CD4-positive, alpha-beta T cell treated with Interleukin-17A for 4 hours (primary cell): ENCODE measurements at regions not wholly inside any gene's neighbourhood (a gene's known extent, or its start where the extent isn't known, plus 50 kb on each side); places are given as distances from the start of the nearest gene placed in this dataset.

Experiments used
- DNase-seq: peaks from one replicate; pipeline ENCODE4 v3.0.0-alpha.2; 2020; ENCODE audit warnings: mixed read lengths

- DNase-seq = no peak
Measured at GRCh38 chr6:95244751-95245150, 332.6 kb upstream of the MANEA start.

- no peak for DNase-seq
Measured at GRCh38 chr6:95248499-95248898, 328.8 kb upstream of the MANEA start.

DNA sequence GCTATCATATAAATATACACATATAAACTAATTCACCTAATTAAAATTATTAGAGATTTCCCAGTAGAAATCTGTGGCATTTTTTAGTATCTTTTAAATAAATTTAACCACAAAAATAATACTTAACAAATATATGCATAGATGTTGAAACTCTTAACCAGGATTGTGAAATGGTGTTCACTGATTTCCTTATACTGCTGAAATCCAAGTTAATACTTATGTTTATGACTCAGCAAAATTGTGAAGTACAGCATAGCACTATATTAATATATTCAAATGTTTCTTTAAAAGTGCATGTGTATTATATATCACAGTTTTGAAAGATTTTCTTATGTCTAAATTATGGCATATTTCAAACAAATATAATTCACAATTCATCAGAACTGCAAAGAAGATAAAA is 328.2 kb upstream of the MANEA start:
- no peak for DNase-seq

DNA sequence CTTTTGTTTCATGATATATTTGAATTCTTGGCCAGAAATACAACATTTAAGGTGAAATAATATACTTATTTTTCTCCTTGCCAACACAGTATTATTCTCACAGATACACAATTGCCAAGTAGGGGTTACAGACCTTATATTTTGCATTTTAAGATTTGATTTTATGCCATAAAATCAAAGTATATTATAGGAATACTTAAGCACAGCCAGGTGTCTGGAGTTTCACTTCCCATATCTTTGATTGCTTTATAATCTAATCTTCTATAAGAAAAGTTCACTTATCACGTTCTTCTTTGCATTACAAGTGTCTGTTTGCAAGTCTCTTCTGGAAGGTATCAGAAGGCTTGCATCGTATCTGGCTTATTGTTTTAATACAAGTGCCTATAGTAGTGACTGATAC is 327.7 kb upstream of the MANEA start:
- DNase-seq = no peak

DNA sequence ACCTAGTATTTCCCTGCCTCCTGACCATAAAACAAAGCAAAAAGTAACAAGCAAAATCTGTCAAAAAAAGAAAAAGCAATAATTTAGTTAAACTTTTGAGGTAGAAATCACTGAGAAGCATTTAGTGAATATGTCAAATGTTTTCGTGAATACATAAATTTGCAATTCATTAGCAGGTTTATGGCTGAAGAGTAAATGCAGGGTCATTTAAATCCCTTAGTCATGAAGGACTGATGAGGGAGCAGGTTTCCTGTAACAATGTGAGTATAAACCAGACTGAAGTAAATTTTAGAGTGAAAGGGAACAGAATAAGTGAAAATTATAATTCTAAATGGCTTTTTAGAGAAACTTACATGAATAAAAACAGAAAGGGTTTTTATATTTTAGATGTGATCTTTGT is 313.5 kb upstream of the MANEA start:
- no peak for DNase-seq

GRCh38 chr6:95266537-95267258 is 310.6 kb upstream of the MANEA start:
- DNase-seq = no peak

DNA sequence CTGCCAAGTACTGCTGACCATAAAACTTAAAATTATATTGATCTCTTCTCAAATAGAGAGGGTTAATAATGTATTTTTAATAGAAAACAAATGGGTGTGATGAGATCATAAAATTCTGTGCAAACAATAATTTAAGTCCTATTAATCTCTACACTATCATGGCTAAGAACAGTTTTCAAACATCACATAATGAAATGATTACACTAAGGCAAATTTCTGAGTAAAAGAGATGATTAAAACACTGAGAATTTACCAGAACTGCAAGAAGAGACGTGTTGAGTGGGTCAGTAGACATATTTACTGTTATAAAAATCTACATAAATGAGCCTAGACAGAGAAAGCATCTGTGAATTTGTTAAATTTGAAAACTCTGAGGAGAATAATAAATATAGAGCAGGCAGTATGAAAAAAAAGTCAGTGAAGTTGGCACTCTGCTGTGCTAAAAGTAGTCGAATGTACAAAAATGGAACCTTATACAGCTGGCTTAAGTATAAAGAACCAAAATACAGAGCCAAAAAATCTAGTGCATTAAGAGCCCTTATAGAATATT is 302.6 kb upstream of the MANEA start:
- no peak for DNase-seq

DNA sequence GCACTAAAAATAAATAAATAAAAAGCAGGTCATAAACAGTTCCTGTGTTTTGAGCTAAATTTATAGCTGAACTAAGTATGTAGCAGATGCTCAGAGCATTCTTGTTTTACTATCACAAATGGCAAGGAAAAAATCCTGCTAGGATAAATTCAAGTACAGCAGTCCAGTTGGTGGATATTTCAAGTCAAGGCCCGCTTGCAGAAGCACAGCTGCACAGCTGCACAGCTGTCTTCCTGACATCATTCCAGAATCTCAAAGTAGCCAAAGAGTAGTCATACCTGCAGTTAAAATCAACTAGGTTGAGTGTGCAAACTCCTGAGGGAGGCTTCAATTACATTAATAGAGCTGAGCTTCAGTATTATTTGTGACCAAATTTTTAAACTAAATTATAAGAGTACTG is 297.7 kb upstream of the MANEA start:
- no peak for DNase-seq

DNA sequence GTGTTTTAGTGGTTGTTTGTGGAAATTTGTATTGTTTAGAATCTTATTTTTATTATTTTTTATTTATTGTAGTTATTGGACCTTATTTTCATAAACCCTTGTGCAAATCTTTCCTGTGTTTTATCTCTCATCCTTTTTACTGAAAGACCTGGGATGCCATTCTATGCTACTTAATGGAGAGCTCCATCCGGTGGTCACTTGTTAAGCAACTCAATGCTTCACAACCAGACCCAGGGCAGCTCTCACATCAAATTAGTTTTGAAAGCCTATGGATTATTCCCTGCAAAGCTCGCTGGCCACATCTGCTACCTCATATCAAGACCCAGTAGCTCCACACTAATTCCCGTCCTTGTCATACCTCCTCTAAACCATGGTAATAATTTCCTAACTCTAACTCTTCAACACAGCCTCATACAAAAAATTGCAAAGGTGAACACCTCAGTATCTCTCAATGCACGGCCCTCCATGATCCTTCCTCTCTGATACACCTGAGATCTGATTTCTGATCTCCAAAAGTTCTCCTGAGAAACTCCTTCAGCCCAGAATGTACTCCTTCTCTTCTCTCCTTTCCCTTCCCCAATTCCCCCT is 296.6 kb upstream of the MANEA start:
- DNase-seq = no peak

DNA sequence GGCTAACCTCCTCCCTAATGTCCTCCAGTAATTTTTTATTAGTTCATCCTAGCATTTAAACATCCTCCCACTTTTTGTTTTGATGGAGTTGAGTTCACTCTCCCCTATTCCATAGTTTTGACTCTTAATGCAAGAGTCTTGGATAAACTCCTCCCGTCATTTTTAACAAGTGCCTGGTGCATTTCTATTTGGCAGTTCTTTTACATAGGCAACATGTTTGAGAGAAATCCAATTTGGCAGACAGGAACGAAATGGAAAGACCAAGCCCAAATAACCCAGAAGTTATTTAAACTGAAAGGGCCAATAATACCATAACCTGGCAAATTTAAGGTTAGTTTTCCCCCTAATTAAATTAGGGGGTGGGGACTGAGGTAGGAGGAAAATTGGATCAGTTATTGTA is 291.5 kb upstream of the MANEA start:
- DNase-seq = no peak

- no peak for DNase-seq
Measured at GRCh38 chr6:95286874-95287273, 290.5 kb upstream of the MANEA start.

GRCh38 chr6:95288251-95288650 is 289.1 kb upstream of the MANEA start:
- no peak for DNase-seq

GRCh38 chr6:95292011-95292410 is 285.3 kb upstream of the MANEA start:
- no peak for DNase-seq

DNA sequence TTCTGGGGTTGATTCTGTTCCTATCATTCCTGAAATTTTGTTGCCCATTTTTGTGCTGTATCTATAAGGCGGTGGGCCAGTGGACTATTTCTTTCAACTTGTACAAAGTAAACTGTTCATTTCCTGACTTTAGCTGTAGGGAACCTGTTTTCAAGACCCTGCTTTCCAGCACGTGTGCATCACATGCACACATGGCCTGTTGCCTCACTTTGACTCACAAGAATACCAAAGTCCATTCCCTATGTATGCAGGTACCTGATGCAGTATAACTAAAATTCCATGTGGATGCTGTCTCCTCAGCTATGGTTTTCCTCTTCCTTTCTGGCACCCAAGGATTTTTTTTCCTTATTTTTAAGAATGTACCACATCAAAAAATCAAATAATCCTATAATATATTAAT is 284.1 kb upstream of the MANEA start:
- no peak for DNase-seq

- DNase-seq = no peak
Measured at GRCh38 chr6:95294043-95294442, 283.3 kb upstream of the MANEA start.

DNA sequence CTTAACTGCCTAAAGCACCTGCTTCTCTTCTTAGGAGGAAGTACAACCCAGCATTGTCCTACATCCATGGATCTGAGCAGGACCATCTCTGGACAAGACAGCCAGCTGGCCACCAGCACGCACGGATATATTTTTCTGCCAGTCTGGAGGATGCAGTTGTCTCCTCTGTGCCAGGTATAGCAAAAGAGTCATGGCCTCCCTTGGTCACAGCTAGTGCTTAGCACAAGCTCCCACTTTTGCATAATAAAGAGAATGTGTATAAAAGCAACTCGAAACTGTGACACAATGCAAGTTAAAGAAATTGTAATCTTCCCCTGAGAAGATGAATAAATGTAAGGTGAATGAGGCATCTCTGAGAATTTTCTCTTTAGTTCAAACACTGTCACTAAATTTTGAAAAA is 267.8 kb upstream of the MANEA start:
- no peak for DNase-seq

DNA sequence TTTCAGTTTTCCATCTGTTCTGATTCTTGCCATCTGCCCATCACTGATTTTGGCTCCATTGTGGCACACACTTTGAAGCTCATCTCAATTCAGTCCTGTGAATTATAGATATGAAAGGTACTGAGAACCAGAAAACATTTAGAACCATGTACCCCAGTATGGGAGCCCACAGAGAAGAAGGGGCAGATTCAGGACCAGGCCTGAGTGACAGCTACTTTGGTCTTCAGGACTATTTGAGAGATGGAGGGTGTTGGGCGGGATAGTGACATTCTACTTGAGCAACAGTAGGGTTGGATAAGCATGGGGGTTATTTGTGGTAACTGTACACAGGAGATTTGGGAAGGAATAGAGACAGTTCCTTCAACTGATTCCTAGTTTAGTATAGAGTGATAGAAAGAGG is 259.2 kb upstream of the MANEA start:
- no peak for DNase-seq

- DNase-seq = no peak
Measured at GRCh38 chr6:95321126-95321525, 256.2 kb upstream of the MANEA start.

DNA sequence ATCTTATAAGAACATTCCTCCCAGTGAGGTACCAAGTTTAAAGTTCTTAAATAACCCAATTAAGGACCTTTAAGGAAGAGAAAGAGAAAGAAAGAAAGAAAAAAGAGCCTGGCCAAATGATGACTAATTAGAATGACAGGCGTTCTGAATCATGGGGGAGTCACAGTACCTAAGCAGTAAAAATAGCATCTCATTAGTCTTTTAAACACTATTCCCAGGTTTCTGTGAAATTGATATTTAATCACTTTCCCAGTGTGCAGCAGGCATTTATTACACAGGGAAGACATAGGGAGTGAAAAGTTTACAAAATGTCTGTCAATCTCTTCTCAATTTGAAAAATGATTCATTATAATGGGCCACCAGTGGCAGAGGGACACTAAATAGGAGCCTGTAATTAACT is 251.4 kb upstream of the MANEA start:
- DNase-seq = no peak

GRCh38 chr6:95328231-95328630 is 249.1 kb upstream of the MANEA start:
- DNase-seq = no peak

DNA sequence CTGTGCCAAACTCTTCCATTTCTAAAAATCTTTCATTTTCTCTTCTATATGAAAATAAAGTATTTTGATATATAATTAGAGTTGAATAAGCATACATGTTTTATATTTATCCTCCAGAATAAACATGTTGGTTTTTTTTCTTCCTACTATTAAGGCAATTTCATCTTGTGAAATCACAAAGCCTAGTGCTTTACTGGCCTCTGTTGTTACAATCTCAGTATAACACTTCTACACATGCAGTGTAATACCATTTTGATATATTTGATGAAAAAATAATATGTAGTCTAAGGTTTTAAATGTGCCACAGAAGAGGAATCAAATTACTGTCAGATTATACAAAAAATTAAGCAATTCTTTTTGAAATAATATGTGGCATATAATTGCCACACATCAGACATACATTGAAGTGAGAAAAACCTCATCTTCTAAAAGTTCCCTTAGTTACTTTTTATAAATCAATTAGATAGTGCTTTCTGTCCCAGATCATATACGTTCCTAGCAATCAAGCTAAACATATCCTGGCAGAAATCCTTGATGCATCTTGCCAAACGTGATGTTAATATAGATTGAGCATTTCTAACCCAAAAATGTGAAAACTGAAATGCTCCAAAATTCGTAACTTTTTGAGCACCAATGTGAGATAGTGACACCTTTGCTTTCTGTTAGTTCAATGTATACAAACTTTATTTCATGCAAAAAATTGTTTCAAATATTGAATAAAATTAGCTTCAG is 225.1 kb upstream of the MANEA start:
- DNase-seq = no peak

DNA sequence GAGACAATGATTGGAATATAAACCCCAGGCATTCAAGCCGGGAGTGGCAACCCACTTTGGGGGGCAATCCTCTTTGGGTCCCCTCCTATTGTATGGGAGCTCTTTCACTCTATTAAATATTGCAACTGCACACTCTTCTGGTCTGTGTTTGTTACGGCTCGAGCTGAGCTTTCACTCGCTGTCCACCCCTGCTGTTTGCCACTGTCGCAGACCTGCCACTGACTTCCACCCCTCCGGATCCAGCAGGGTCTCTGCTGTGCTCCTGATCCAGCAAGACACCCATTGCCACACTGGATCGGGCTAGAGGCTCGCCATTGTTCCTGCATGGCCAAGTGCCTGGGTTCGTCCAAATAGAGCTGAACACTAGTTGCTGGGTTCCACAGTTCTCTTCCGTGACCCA is 222.8 kb upstream of the MANEA start:
- DNase-seq = no peak

DNA sequence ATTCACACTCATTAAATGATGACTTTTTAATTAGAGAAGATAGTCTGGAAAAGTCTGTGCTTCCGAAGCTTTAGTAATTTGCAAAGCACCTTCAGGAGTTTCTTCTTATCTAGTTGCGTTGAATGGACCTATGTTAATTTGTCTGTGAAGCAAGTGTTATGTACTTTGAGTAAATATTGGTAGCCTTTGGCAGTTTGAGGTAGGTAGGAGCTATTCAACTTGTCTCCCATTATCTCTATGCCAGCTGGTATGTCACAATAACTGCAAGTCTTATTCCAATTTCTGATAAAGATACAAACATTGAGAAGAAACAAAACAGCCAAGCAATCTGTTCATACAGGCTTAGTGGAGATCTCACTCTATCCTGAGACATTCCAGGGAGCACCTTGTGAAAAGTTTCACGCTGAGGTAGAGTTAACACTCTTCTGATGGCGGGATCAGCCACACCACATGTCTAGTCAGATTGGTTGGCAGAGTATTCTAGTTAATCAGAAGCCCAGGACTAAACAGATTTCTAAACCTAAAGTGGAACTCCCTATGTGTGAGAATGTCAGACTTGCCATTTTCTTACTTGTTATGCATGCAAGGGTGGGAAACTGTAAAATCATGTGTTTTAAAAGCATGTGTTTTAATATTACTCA is 219.8 kb upstream of the MANEA start:
- no peak for DNase-seq
